Keratinocyte (primary cell): ENCODE measurements at regions not wholly inside any gene's neighbourhood (a gene's known extent, or its start where the extent isn't known, plus 50 kb on each side); places are given as distances from the start of the nearest gene placed in this dataset.

Experiments
- DNase-seq: peaks from one replicate; pipeline ENCODE4 v3.0.0-alpha.2; 2011; ENCODE audit warnings: low read depth, missing footprints, low spot score
- FAIRE-seq: peaks from 2 replicates; lab custom pipeline; 2011; peaks lifted over from hg19 to GRCh38; lab: Jason Lieb, UNC
- H2AFZ ChIP-seq: 2 replicates; pipeline ENCODE4 v1.6.0; 2012; ENCODE audit warnings: low read length, control low read depth, inconsistent platforms; ENCODE audit not compliant: control insufficient read depth
- H3K27ac ChIP-seq: 2 replicates; pipeline ENCODE4 v1.5.1; 2011; ENCODE audit warnings: low read length; ENCODE audit not compliant: control insufficient read depth, insufficient read depth
- H3K27me3 ChIP-seq: 3 replicates; pipeline ENCODE4 v1.6.0; 2011; ENCODE audit warnings: low read length; ENCODE audit not compliant: control insufficient read depth, insufficient read depth; ENCODE audit errors: extremely low read depth
- H3K36me3 ChIP-seq, 2 experiments: 2 replicates in 1 of 2; 3 replicates in 1 of 2; pipeline ENCODE4 v1.5.1; 2011; ENCODE audit warnings: low read length in 2 of 2, mild to moderate bottlenecking in 1 of 2; ENCODE audit not compliant: control insufficient read depth in 2 of 2, insufficient read depth in 2 of 2; ENCODE audit errors: extremely low read depth in 1 of 2
- H3K4me1 ChIP-seq: 3 replicates; pipeline ENCODE4 v1.5.1; 2011; ENCODE audit warnings: low read length; ENCODE audit not compliant: control insufficient read depth, insufficient read depth; ENCODE audit errors: extremely low read depth
- H3K4me2 ChIP-seq: 3 replicates; pipeline ENCODE4 v1.6.0; 2011; ENCODE audit warnings: low read depth, low read length; ENCODE audit not compliant: control insufficient read depth, insufficient read depth; ENCODE audit errors: extremely low read depth
- H3K4me3 ChIP-seq, 3 experiments: fragments of 200-600 bp in 1 of 3; sonication (generic) in 1 of 3; 2 replicates in 2 of 3; 3 replicates in 1 of 3; pipeline ENCODE4 v1.5.1; 2011 to 2016; ENCODE audit warnings: low read length in 3 of 3, mild to moderate bottlenecking in 3 of 3, control low read depth in 2 of 3, inconsistent platforms in 1 of 3, low read depth in 1 of 3, mixed read lengths in 1 of 3, mixed run types in 1 of 3, moderate library complexity in 1 of 3; ENCODE audit not compliant: control insufficient read depth in 2 of 3, insufficient read depth in 2 of 3; ENCODE audit errors: extremely low read depth in 1 of 3
- H3K79me2 ChIP-seq: 2 replicates; pipeline ENCODE4 v1.6.0; 2012; ENCODE audit warnings: low read length; ENCODE audit not compliant: control insufficient read depth, insufficient read depth
- H3K9ac ChIP-seq: 3 replicates; pipeline ENCODE4 v1.6.0; 2011; ENCODE audit warnings: low read length; ENCODE audit not compliant: control insufficient read depth, insufficient read depth; ENCODE audit errors: extremely low read depth
- H3K9me1 ChIP-seq: 3 replicates; pipeline ENCODE4 v1.6.0; 2011; ENCODE audit warnings: low read length; ENCODE audit not compliant: control insufficient read depth, insufficient read depth; ENCODE audit errors: extremely low read depth
- H3K9me3 ChIP-seq: 2 replicates; pipeline ENCODE4 v1.5.1; 2012; ENCODE audit warnings: low read depth, low read length; ENCODE audit not compliant: control insufficient read depth
- H4K20me1 ChIP-seq: 3 replicates; pipeline ENCODE4 v1.6.0; 2011; ENCODE audit warnings: low read length; ENCODE audit not compliant: control insufficient read depth, insufficient read depth; ENCODE audit errors: extremely low read depth
- EZH2 ChIP-seq: IDR thresholded peaks from one replicate; pipeline ENCODE4 v1.6.1; 2012; ENCODE audit warnings: inconsistent platforms, mild to moderate bottlenecking, low read length, moderate library complexity
- dilution Hi-C: fragments of 300-500 bp; cut with MboI; formaldehyde crosslinking; loops from one replicate; pipeline ENCODE4 v1.7.0; 2020; ENCODE audit warnings: low sequenced_read_pairs; ENCODE audit not compliant: extremely low pct_ligation_motif_present
- TF ChIP-seq, protein P1 (sequence below), 3 experiments: IDR thresholded peaks in 1 of 3; conservative IDR thresholded peaks in 1 of 3; optimal IDR thresholded peaks in 1 of 3; 2 replicates in 2 of 3; 3 replicates in 1 of 3; pipeline versions ENCODE3 to v1.5.1; 2011; ENCODE audit warnings: low read length in 3 of 3, mild to moderate bottlenecking in 3 of 3, moderate library complexity in 2 of 3, control low read depth in 1 of 3, inconsistent platforms in 1 of 3; ENCODE audit not compliant: insufficient read depth in 2 of 3; ENCODE audit errors: extremely low read depth in 1 of 3

DNA sequence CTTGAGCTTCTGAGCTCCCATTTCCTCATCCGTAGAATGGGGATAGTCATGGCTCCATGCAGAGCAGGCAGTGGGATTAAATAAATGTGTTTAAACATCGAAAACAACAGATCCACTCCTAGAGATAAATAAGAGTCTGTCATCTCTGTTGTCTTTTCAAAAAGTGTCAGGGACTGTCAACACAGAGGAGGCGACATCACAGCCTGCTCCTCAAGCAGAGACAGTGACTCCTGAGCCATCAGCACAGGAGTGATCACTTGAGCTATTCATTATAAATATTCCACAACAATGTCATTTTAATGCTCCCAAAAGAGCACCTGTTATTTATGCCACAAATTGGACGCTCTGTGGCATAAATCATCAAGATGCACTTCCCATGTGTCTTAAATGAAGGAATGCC is 605.6 kb upstream of the CDH5 start:
- no peaks in the 10 kb centered on the region for H3K36me3 ChIP-seq
- H3K9me1 ChIP-seq = no peaks in the 10 kb centered on the region
- no peaks in the 10 kb centered on the region for H3K4me1 ChIP-seq
- no peaks in the 10 kb centered on the region for H3K9me3 ChIP-seq
- H3K27ac ChIP-seq = no peak overlapping the region
- H3K4me2 ChIP-seq = no peak overlapping the region
- H4K20me1 ChIP-seq = no peaks in the 10 kb centered on the region
- no peak overlapping the region for H2AFZ ChIP-seq
- H3K27me3 ChIP-seq = no peaks in the 10 kb centered on the region
- no peaks in the 10 kb centered on the region for H3K79me2 ChIP-seq
- H3K4me3 ChIP-seq = no peak overlapping the region
- DNase-seq = no peak
- dilution Hi-C loops = no loop called here
- no peak for FAIRE-seq
- H3K9ac ChIP-seq = no peak overlapping the region
- TF ChIP-seq, protein P1, sequence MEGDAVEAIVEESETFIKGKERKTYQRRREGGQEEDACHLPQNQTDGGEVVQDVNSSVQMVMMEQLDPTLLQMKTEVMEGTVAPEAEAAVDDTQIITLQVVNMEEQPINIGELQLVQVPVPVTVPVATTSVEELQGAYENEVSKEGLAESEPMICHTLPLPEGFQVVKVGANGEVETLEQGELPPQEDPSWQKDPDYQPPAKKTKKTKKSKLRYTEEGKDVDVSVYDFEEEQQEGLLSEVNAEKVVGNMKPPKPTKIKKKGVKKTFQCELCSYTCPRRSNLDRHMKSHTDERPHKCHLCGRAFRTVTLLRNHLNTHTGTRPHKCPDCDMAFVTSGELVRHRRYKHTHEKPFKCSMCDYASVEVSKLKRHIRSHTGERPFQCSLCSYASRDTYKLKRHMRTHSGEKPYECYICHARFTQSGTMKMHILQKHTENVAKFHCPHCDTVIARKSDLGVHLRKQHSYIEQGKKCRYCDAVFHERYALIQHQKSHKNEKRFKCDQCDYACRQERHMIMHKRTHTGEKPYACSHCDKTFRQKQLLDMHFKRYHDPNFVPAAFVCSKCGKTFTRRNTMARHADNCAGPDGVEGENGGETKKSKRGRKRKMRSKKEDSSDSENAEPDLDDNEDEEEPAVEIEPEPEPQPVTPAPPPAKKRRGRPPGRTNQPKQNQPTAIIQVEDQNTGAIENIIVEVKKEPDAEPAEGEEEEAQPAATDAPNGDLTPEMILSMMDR (optimal IDR thresholded peaks at IDR 0.05 in 1 of 3, IDR thresholded peaks at IDR 0.05 in 1 of 3, conservative IDR thresholded peaks at IDR 0.05 in 1 of 3; ENCODE audit: extremely low read depth in 1 of 3, insufficient read depth in 2 of 3, low read length in 3 of 3) = no peak
- TF ChIP-seq EZH2 = no peak

DNA sequence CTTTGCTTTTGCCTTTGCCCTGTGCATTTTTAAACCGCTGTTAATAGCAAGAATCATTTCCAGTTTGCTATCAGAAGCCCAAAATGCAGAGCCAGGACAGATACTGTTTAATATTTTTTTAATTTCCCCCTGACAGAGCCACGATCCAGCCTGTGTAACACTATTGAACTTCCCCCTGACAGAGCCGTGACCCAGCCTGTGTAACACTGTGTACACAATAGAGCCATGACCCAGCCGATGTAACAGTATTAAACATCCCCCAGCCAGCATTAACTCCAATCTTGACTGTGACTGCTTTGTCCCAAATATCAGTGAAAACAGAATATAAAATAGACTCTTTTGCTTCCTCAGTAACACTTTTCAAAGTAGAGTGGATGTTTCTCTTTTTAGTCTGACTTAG is 607.9 kb upstream of the CDH5 start:
- H3K4me1 ChIP-seq = no peaks in the 10 kb centered on the region
- H3K4me3 ChIP-seq = no peak overlapping the region
- no peak for DNase-seq
- TF ChIP-seq, protein P1 (optimal IDR thresholded peaks at IDR 0.05 in 1 of 3, IDR thresholded peaks at IDR 0.05 in 1 of 3, conservative IDR thresholded peaks at IDR 0.05 in 1 of 3; ENCODE audit: extremely low read depth in 1 of 3, insufficient read depth in 2 of 3, low read length in 3 of 3) = no peak
- no peak for TF ChIP-seq EZH2
- no peak overlapping the region for H3K4me2 ChIP-seq
- H3K27ac ChIP-seq = no peak overlapping the region
- H3K9me3 ChIP-seq = no peaks in the 10 kb centered on the region
- FAIRE-seq = no peak
- H3K79me2 ChIP-seq = no peaks in the 10 kb centered on the region
- no peak overlapping the region for H3K9ac ChIP-seq
- no peaks in the 10 kb centered on the region for H3K27me3 ChIP-seq
- H2AFZ ChIP-seq = no peak overlapping the region
- no peaks in the 10 kb centered on the region for H4K20me1 ChIP-seq
- dilution Hi-C loops = no loop called here
- no peaks in the 10 kb centered on the region for H3K36me3 ChIP-seq
- H3K9me1 ChIP-seq = no peaks in the 10 kb centered on the region
